HFF-Myc (cell line): ENCODE measurements at regions not wholly inside any gene's neighbourhood (a gene's known extent, or its start where the extent isn't known, plus 50 kb on each side); places are given as distances from the start of the nearest gene placed in this dataset.

Experiments
- DNase-seq: peaks from one replicate; pipeline ENCODE4 v3.0.0-alpha.2; 2011; ENCODE audit warnings: low read depth; ENCODE audit errors: extremely low read depth
- H3K4me3 ChIP-seq: replicated peaks from 2 replicates; pipeline ENCODE4 v1.5.1; 2011; ENCODE audit warnings: low read depth, mild to moderate bottlenecking, control low read depth, low read length
- CTCF ChIP-seq: IDR thresholded peaks from 2 replicates; pipeline ENCODE4 v1.5.1; 2012; ENCODE audit warnings: mild to moderate bottlenecking, low read depth, low read length, control low read depth; ENCODE audit errors: missing control alignments

- no peak for TF ChIP-seq CTCF
Measured at GRCh38 chr11:31995525-31996094, 95.3 kb upstream of the RCN1 start.

GRCh38 chr11:31995032-31995431 lies 95.8 kb upstream of the RCN1 start:
- no peak for TF ChIP-seq CTCF
- H3K4me3 ChIP-seq: no peak overlapping the region
- no peak for DNase-seq

More at GRCh38 chr11:31995525-31996094, 95.3 kb upstream of the RCN1 start:
- no peak for DNase-seq
- no peak overlapping the region for H3K4me3 ChIP-seq

GRCh38 chr11:31987118-31988005 lies 103.5 kb upstream of the RCN1 start:
- no peak for DNase-seq
- no peak overlapping the region for H3K4me3 ChIP-seq
- TF ChIP-seq CTCF: no peak

- no peak for DNase-seq
- no peak overlapping the region for H3K4me3 ChIP-seq
- no peak for TF ChIP-seq CTCF
Measured at GRCh38 chr11:31986201-31986889, 104.5 kb upstream of the RCN1 start.

- H3K4me3 ChIP-seq: no peak overlapping the region
- no peak for TF ChIP-seq CTCF
- DNase-seq: no peak
Measured at GRCh38 chr11:31981457-31981856, 109.4 kb upstream of the RCN1 start.

- no peak for TF ChIP-seq CTCF
- no peak overlapping the region for H3K4me3 ChIP-seq
- DNase-seq: no peak
Measured at GRCh38 chr11:31977343-31977742, 113.5 kb upstream of the RCN1 start.
